HG03066 (cell line): ENCODE measurements at regions not wholly inside any gene's neighbourhood (a gene's known extent, or its start where the extent isn't known, plus 50 kb on each side); places are given as distances from the start of the nearest gene placed in this dataset.

ENCODE experiments used
- ATAC-seq: cut with Tn5 transposase; IDR thresholded peaks from one replicate; pipeline ENCODE4 v1.9.1; 2021; ENCODE audit warnings: low read depth; ENCODE audit not compliant: unreplicated experiment

DNA sequence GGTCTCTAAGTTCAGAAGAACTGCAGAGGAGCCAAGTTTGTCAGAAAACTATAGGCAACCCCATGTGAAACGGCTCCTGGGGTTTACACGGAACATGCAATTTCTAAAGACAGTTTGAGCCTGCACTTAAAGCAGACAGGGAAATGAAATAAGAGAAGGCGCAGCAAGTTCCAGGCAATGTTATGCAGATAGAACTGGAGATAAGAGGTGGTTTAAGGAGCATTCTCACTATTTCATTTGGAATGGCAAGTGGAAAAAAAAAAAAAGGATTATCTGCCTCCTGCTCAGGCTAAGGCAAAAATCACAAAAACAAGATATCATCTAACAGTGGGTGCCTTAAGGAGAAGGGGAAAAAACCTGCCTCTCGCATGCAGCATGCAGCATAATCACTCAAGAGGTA is 2252.4 kb downstream of the MAT2B start:
- no peak for ATAC-seq

DNA sequence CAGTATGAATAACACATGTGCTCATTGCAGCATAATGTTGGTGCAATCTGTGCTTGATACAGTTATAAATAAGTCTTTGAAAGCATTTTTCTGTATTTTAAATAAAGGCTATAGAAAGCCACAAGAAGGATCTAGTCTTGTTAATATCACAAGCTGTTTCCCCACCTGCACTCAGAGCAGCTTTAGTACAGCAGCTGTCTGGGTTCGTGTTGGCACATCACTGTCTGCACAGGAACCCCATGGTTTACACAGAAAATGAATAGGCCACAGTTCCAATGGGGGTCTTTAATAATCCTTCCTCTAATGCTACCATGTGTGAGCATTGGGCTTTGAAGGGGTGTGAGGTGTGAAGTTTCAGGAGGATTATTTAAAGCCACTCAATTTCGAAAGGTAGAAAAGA is 2269.7 kb downstream of the MAT2B start:
- no peak for ATAC-seq

DNA sequence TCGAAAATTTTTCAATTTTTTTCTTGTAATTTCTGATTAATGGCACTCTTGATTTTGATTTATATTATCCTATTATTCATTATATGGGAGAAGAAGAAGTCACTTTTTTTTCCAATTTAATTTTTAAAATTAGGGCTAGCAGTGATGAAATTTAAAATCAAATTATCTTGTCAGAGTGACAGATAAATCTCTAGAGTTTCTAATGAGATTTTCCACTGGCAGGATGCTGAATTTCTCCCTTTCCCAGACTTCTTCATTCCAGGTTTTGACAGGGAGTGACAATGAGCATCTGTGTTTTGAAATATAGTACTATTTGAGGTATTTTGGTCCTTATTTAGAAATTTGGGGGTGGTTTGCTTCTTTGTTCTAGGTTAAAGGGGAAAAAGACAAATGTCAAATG is 2274.1 kb downstream of the MAT2B start:
- no peak for ATAC-seq

DNA sequence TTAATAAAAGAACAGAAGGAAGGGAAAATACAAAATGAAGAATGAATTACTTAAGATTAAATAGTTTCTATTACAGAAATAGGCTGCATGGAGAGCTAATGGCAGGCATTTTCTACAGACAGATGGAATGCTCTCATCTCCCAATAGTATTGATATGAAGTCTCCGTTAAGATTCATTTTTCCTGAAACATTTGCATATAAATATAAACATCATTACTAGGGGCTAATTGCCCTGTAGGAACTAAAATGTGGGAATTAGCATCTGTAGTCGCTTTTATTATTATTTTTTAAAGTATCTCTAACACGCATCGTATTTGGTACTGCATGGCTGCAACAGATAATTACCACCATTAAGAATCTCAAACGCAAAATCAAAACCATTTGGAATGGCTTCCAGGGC is 2275.5 kb downstream of the MAT2B start:
- ATAC-seq = no peak

DNA sequence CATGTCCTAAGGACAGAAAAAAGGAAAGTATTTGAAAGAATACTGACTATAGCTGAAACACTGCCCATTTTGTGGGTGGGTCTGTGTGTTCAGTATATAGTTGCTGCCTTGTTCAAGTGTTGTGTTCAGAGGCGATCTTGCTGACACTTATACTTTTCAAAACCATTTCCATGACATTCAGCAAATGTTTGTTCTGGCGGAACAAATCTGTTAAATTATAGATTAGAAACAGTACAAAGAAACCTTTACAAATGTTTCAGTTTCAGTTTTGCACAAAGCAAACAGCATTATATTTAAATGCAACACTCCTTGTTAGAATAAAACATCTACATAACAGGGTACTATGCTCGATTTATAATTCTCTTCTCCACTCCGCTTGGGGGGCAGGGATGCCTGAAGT is 2276.3 kb downstream of the MAT2B start:
- no peak for ATAC-seq

DNA sequence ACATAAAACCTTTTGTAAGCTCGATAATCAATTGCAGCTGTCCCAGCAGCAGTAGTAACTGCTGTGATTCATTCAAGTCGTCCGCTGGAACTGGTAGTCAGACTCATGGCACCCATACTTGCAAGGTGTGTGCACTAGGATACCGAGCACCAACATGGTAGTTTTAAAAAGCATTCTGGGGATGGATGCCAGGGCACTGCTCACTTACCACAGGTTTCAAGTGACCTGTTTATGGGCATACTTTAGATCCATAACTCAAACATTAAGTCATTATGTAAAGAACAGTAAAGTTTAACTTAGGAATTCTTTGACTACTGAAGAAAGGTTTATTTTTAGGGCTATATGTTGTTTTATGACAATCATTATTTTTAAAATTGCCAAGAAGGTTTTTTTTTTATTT is 2277.6 kb downstream of the MAT2B start:
- ATAC-seq = no peak

DNA sequence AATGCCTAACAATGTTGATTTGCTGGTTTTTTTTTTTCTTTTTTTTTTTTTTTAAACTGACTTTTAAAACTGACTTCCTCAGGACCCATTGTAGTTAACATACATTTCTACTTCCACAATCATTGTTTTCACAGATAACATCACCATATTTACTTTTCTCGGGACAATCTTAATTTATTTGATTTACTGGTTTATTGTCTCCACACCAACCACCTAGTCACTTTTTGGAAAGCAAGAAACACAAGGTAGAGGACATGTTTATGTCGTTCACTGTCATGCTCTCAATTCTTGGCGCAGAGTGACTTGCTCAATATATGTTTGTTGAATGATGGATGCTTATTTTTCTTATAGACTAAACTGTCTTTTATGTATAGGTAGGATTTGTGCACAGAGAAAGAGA is 2280.7 kb downstream of the MAT2B start:
- ATAC-seq = no peak

DNA sequence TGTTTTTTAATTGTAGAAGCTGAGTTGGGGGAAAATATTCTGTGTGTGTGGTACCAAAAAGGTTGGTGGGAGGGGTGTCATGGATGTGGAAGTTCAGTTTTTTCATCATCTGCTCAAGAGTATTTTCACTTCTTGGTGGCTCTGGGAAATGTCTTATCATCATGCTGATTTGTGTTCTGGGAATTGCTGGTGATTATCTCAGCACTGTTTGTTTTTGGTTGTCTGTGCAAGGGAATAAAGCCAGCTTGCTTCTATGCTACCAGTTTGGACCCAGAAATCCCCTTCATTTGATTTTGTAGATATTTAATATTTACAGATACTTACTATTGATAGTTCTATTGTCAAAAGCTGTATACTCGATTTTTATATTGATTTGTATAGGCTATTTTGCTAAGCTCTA is 2289.7 kb downstream of the MAT2B start:
- ATAC-seq = no peak

DNA sequence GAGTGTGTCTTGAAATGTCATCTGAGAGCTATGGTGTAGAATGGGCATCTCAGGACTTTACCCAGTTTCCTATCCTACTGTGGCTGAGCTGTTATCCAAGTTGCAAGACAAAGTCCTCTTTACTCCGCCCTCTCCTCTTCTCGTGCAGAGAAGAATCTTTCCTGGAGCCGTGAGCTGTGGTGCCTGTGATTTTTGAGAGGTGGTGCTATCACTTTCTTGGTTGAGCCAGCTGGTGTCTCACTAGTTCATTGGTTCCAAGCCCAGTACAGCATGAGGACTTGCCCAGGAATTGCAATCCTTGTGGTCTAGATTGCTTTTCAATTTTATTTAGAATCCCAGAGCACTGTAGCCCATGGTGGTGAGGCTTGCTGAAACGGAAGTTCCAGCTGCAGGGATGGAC is 2300.3 kb downstream of the MAT2B start:
- ATAC-seq = no peak

DNA sequence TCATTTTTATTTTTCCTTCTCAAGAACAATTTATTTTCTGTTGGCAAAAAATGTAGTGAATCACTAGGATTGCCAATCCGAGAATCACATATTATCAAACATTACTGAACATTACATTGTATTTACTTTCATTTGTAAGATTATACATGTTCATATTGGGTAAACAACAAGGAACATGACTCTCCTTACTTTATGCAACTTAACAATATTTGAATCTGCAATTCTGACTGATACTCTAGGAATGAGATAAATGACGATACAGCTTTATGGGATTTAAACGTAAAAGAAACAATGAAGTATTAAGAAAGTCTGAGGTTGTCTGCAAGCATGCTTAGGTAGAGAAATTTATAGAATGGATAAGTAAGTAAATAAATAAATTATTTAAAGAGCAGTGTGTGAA is 2302.9 kb downstream of the MAT2B start:
- no peak for ATAC-seq

DNA sequence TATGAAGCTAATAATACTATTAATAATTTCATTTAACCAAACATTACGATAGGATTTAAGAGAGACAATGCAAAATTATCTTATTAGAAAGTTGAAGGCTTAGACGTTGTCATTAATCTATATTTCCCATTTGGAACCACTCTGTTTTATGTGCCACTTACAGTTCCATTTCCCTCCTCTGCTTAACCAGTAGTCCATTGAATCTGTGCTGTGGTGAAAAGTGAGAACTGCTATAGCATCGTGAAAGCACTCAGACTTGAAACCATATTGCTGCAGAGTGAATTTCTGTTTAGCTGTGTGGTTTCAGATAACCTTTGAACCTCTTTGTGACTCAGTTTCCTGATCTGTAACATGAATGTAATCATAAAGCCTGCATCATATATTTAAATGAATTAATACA is 2304.5 kb downstream of the MAT2B start:
- ATAC-seq = no peak

DNA sequence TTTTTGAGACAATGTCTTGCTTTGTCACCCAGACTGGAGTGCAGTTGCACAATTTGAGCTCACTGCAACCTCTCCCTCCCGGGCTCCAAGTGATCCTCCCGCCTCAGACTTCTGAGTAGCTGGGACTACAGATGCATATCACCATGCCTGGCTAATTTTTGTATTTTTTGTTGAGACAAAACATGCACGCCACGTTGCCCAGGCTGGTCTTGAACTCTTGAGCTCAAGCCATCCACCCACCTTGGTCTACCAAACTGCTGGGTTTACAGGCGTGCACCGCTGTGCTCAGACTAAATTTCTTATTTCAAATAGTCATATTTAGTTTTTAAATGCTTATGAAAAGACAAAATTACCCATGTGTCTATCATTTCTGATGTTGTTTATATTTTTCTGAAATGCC is 2324.1 kb downstream of the MAT2B start:
- no peak for ATAC-seq

DNA sequence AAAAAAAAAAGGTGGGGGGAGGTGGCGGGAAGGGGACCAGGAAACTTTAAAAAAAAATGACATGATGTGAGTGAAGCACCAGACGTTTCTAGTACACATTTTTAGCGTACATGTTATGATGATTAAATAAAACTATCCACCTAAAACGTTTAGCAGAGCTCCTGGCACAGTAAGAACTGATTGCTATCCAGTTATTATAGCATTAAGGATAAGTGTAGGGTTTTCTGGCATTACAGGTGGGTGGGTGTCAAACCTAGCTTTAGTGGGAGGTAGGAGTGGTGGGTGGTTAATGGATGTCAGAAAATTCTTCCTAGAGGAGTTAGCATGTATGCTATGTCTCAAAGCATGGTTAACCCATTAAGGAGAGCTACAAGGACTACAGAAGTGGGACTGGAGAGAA is 2329.5 kb downstream of the MAT2B start:
- no peak for ATAC-seq

DNA sequence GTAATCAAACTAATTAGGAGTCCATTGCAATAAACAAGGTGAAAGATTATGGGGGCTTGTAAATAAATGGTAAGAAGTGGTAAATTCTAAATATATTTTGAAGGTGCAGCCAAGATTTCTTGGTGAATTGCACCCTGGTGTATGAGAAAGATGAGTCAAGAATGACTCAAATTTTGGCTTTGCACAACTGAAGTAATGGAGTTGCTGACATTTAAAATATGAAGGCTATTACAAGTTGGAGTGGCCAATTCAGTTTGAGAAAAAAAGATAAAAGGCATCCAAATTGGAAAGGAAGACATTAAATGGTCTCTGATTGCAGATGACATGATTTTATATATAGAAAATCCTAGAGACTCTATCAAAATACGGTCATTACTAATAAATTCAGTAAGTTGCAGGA is 2330.6 kb downstream of the MAT2B start:
- no peak for ATAC-seq

DNA sequence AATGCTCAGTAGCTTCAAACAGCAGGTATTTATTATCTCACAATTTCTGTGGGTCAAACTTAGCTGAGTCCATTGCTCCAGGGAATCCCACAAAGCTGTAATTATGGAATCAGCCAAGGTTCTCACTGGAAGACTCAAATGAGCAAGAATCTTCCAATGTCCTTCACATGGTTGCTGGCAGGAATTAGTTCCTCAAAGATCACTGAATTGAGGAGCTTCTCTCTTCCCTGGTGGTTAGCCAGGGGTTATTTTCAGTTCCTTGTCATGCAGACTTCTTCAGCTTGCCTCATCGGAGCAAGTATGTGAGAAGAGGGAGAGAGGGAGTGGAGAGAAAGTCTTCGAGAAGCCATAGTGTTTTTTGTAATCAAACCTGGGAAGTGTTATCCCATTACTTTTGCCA is 2331.9 kb downstream of the MAT2B start:
- ATAC-seq = no peak

DNA sequence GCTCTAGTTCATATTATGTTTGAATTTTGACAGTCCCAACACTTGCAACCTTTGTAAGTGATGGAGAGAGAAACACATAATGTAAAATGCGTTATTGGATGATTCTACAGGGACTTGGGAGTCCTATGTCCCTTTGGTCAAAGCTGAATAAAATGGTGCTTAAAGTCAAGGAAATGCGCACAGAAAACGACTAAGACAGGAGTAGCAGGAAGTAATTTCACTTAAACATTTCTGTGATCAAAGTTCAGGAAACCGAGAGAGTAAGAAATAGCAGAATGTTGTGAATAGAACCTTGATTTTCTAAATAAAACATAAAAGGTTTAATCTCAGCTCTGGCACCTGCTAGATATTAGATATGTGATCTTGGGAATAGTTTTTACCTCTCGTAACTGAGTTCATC is 2339.2 kb downstream of the MAT2B start:
- no peak for ATAC-seq

DNA sequence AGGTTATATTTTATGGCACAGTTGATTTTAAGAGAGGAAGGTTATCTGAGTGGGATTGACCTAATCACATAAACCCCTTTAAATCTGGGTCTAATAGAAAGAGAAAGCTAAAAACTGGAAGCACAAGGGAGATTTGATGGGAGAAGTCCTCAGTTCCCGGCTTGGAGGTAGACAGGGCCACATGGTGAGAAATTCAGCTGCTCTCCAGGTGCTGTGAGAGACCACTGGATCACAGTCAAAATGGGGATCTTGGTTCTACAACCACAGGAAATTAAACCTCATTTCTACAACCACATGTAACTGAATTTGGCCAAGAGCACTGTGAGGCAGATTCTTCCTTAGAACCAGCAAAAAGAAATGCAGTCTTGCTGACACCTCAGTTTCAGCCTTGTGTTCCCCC is 2352.7 kb downstream of the MAT2B start:
- no peak for ATAC-seq

DNA sequence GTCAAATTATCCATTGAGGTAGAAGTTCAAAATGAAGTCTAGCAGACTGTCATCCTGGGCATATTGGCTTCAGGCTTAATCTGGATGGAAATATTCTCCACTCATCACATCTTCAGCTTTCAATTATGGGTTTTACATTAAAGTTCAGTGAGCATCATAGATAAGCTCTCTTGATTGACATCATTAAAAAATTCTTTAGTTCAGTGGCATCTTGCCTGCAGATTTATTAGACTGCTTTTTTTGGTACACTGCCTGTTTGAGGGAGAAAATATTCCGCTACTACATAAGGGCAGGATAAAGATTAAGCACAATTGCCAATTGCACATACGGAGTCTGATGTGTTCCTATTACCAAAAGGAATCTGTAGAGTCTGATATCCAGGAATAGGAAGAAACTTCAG is 2353.8 kb downstream of the MAT2B start:
- ATAC-seq = no peak

DNA sequence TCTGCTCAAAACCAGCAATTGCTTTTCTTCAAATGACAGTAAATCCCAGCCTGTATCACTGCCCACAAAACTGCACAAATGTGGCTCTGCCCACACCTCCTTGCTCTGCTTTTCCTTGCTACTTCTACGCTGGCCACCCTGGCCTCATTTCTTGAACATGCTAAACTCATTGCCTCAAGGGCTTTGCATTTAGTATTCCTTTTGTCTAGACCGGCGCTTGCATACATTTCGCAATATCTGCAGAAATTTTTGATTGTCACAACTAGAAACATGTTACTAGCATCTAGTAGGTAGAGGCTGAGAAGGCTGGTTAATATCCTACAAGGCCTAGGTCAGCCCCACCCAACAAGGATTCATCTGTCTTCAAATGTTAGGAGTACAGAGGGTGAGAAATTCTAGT is 2357.8 kb downstream of the MAT2B start:
- no peak for ATAC-seq

DNA sequence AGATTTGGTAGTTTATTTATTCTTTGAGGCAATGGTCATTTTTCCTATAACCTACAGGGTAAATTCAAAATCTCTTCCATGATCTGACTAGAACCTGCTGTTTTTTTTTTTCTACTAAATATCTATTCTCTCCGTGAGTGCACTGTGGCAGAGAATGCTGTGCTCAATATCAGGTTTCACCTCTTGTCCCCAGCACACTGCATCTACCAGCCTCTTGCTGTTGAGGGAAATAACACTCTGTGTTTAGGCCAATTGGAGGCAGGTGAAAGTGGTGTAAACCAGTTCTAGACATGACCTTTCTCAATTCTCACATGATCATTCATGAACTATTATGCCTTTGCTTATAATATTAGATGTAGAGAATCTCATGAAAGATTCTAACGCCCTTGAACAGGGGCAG is 2365.9 kb downstream of the MAT2B start:
- ATAC-seq = no peak

DNA sequence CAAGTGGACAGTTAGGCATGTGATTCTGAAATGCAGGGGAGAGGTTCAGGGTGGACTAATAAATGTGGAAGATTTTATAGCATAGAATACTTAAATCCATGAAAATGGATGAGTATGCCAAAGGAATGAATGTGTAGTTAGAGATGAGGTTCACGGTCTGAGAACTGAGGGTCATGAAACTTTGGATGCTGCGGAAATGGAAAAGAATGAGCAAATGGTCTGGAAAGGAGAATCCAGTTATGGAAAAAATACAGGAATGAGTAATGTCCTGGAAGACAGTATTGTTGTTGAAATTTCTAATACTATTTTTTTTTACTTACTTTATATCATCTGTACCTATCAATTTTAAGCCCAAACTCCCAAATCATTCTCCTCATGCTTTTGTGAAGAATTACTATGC is 2369.4 kb downstream of the MAT2B start:
- ATAC-seq = no peak

DNA sequence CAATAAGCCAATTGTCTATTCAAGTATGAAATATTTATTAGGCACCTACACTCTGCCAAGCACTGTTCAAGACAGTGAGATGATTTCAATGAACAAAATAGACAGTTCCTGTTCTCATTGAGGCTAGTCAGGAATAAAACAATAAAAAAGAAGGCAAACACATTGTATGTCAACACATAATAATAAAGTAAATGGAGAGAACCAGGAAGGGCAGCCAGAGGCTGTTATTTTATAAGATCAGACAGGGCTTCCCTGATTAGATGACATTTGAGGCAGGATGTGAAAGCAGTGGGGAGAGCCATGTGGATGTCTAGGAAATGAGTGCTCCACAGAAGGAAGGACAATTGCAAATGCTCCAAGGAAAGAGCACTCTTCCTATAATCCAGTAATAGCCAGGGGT is 2371.1 kb downstream of the MAT2B start:
- no peak for ATAC-seq

DNA sequence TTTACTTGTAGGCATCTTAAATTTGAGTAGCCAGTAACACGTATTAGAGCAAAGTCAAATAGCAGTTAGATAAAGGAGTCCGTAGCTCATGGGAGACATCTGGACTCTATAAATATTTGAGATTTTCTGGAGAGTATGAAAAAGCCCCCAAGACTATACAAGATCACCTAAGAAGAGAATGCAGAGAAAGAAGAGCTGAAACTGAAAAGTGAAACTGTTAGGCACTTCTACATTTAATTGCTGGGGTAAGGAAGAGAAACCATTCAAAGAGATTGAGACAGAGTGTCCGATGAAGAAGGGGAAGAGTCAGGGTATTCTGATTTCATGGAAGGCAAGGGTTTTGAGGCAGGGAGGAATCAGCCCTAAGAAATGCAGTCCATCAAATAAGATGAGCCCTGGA is 2372.1 kb downstream of the MAT2B start:
- no peak for ATAC-seq

DNA sequence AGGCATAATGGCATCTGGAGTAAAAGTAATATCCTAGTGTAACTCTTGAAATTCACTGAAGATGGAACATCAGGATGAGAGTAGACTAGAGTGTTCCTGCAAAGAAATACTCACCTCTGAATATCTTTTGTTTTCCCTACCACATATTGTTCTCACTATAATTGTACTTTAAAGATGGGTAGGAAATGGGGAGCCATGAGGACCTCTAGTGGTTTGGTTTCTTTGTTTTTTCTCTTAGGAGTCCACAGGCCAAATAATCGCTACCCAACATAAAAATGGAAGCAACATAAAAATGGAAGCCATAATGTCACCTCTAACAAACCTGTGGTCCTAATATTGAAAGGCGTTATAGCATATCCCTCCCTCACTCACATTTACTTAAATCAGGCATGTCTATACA is 2375.8 kb downstream of the MAT2B start:
- ATAC-seq = no peak
